ENCODE measurements at regions not wholly inside any gene's neighbourhood (a gene's known extent, or its start where the extent isn't known, plus 50 kb on each side); places are given as distances from the start of the nearest gene placed in this dataset.

GRCh38 chr12:124457287-124458219 is 109.9 kb downstream of the NCOR2 start:
- Histone ChIP-seq H3K9me3 (ENCODE audit: control insufficient read depth in 1 of 2, insufficient read depth in 1 of 2, low read depth in 1 of 2, low read length in 2 of 2) (no peaks in the 10 kb centered on the region), H3K27me3 (ENCODE audit: insufficient read depth, low read length) (no peaks in the 10 kb centered on the region), H3K9ac (ENCODE audit: low read length) (no peak overlapping the region), H3K36me3 (ENCODE audit: control insufficient read depth in 1 of 2, insufficient read depth in 2 of 2, low read length in 2 of 2) (no peaks in the 10 kb centered on the region; a peak in 1 of 4 replicates), H3K9me2 (ENCODE audit: insufficient read depth) (no peaks in the 10 kb centered on the region), H3K27ac (ENCODE audit: low read depth, low read length) (no peak overlapping the region), H4K20me1 (ENCODE audit: insufficient read depth) (peaks cover 7% of the 10 kb centered on the region; the same call in 1 of the 2 replicates), H2AFZ (ENCODE audit: low read depth, low read length, poor library complexity, severe bottlenecking) (no peak overlapping the region), H3K4me1 (ENCODE audit: control insufficient read depth in 1 of 2, insufficient read depth in 2 of 2, low read length in 2 of 2) (peaks cover 18 to 24% of the 10 kb centered on the region in 2 experiments), H3K4me2 (ENCODE audit: low read length) (no peak overlapping the region), H3K79me2 (ENCODE audit: insufficient read depth, low read length) (no peaks in the 10 kb centered on the region), H3K4me3 (replicated peaks in 1 of 2; ENCODE audit: low read depth in 1 of 2, low read length in 2 of 2) (no peak overlapping the region)
- intact Hi-C loops (cut with micrococcal nuclease), result no loop called here
- ATAC-seq (no peak), DNase-seq (ENCODE audit: low read depth, low spot score) (no peak)
- no TSS peak for BruUV-seq (replicated peaks)
- TF ChIP-seq POLR2A (IDR thresholded peaks at IDR 0.05; ENCODE audit: borderline replicate concordance, extremely low read depth, insufficient read depth, insufficient read length) (no peak), TCF7L2 (IDR thresholded peaks at IDR 0.05; ENCODE audit: borderline replicate concordance, extremely low read depth, insufficient read depth, insufficient read length) (no peak), EZH2phosphoT487 (IDR thresholded peaks at IDR 0.05; ENCODE audit: borderline replicate concordance) (no peak), ZNF274 (IDR thresholded peaks at IDR 0.05; ENCODE audit: low read depth, low read length) (no peak), MAX (IDR thresholded peaks at IDR 0.05) (no peak), ZFX (IDR thresholded peaks at IDR 0.05) (no peak), ZBTB33 (IDR thresholded peaks at IDR 0.05; ENCODE audit: extremely low read depth, insufficient replicate concordance, low read length) (no peak), SIN3A (IDR thresholded peaks at IDR 0.05; ENCODE audit: low read depth) (no peak), CBX3 (IDR thresholded peaks at IDR 0.05; ENCODE audit: low read depth) (no peak), CEBPB (IDR thresholded peaks at IDR 0.05; ENCODE audit: low read depth) (no peak), SP1 (IDR thresholded peaks at IDR 0.05; ENCODE audit: low read depth) (no peak), EGR1 (IDR thresholded peaks at IDR 0.05; ENCODE audit: low read depth) (no peak), RAD21 (IDR thresholded peaks at IDR 0.05; ENCODE audit: low read depth) (no peak), SRF (IDR thresholded peaks at IDR 0.05; ENCODE audit: low read depth) (no peak), ATF3 (IDR thresholded peaks at IDR 0.05) (no peak)
- ChIA-PET CTCF (no interaction called here), POLR2A (no interaction called here), RAD21 (ENCODE audit: low non-redundant PET in 1 of 2, low total read pairs in 2 of 2, uncharacterized antibody in 2 of 2, unreplicated experiment in 2 of 2) (no interaction called here)
